ENCODE measurements at regions not wholly inside any gene's neighbourhood (a gene's known extent, or its start where the extent isn't known, plus 50 kb on each side); places are given as distances from the start of the nearest gene placed in this dataset.

DNA sequence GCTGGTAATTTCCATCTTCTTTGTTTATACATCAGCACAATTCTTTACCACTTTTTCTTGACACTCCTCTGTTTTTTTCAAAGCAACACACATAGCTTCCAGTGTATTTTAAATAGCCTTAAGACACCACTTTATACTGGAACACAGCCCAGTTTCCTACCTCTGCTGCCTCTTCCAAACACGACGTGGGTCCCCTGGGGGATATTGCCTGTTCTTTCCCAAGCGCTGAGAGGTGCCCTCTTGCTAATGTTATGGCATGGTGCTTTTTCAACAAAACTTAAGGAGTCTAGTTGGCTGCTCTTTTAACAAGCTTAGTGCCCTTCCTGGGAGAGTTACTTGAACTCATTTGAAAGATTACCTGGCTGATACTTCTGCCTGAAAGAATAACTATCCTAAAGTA lies 112.7 kb downstream of the OLFM4 start:
- no peaks in the 10 kb centered on the region for H3K36me3 ChIP-seq (ENCODE audit: control insufficient read depth, insufficient read depth, low read length)
- H3K4me3 ChIP-seq (ENCODE audit: low read depth, low read length): no peak overlapping the region
- no peak overlapping the region for H3K27ac ChIP-seq
- no peaks in the 10 kb centered on the region for H3K27me3 ChIP-seq (ENCODE audit: control insufficient read depth, insufficient read depth, low read length)
- no peaks in the 10 kb centered on the region for H3K4me1 ChIP-seq
- H2AFZ ChIP-seq: no peak overlapping the region
- TF ChIP-seq, protein P1, sequence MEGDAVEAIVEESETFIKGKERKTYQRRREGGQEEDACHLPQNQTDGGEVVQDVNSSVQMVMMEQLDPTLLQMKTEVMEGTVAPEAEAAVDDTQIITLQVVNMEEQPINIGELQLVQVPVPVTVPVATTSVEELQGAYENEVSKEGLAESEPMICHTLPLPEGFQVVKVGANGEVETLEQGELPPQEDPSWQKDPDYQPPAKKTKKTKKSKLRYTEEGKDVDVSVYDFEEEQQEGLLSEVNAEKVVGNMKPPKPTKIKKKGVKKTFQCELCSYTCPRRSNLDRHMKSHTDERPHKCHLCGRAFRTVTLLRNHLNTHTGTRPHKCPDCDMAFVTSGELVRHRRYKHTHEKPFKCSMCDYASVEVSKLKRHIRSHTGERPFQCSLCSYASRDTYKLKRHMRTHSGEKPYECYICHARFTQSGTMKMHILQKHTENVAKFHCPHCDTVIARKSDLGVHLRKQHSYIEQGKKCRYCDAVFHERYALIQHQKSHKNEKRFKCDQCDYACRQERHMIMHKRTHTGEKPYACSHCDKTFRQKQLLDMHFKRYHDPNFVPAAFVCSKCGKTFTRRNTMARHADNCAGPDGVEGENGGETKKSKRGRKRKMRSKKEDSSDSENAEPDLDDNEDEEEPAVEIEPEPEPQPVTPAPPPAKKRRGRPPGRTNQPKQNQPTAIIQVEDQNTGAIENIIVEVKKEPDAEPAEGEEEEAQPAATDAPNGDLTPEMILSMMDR (IDR thresholded peaks at IDR 0.05): no peak
- H3K9me3 ChIP-seq (ENCODE audit: control insufficient read depth, low read length): no peaks in the 10 kb centered on the region
- H3K79me2 ChIP-seq: no peaks in the 10 kb centered on the region
- no peak overlapping the region for H3K4me2 ChIP-seq (ENCODE audit: low read length)
- H3K9ac ChIP-seq: no peak overlapping the region

GRCh38 chr13:53142306-53142705 lies 113.7 kb downstream of the OLFM4 start:
- no peaks in the 10 kb centered on the region for H3K4me1 ChIP-seq
- no peak overlapping the region for H3K27ac ChIP-seq
- no peak overlapping the region for H3K9ac ChIP-seq
- no peaks in the 10 kb centered on the region for H3K9me3 ChIP-seq (ENCODE audit: control insufficient read depth, low read length)
- no peak overlapping the region for H2AFZ ChIP-seq
- H3K4me2 ChIP-seq (ENCODE audit: low read length): no peak overlapping the region
- TF ChIP-seq, protein P1 (IDR thresholded peaks at IDR 0.05): no peak
- no peaks in the 10 kb centered on the region for H3K79me2 ChIP-seq
- no peaks in the 10 kb centered on the region for H3K36me3 ChIP-seq (ENCODE audit: control insufficient read depth, insufficient read depth, low read length)
- H3K4me3 ChIP-seq (ENCODE audit: low read depth, low read length): no peak overlapping the region
- no peaks in the 10 kb centered on the region for H3K27me3 ChIP-seq (ENCODE audit: control insufficient read depth, insufficient read depth, low read length)

GRCh38 chr13:53143757-53144339 lies 115.2 kb downstream of the OLFM4 start:
- no peaks in the 10 kb centered on the region for H3K4me1 ChIP-seq
- H3K27ac ChIP-seq: no peak overlapping the region
- no peaks in the 10 kb centered on the region for H3K79me2 ChIP-seq
- H3K36me3 ChIP-seq (ENCODE audit: control insufficient read depth, insufficient read depth, low read length): no peaks in the 10 kb centered on the region
- H3K4me3 ChIP-seq (ENCODE audit: low read depth, low read length): no peak overlapping the region
- no peaks in the 10 kb centered on the region for H3K27me3 ChIP-seq (ENCODE audit: control insufficient read depth, insufficient read depth, low read length)
- TF ChIP-seq, protein P1 (IDR thresholded peaks at IDR 0.05): no peak
- no peaks in the 10 kb centered on the region for H3K9me3 ChIP-seq (ENCODE audit: control insufficient read depth, low read length)
- H3K4me2 ChIP-seq (ENCODE audit: low read length): no peak overlapping the region
- no peak overlapping the region for H2AFZ ChIP-seq
- H3K9ac ChIP-seq: no peak overlapping the region

DNA sequence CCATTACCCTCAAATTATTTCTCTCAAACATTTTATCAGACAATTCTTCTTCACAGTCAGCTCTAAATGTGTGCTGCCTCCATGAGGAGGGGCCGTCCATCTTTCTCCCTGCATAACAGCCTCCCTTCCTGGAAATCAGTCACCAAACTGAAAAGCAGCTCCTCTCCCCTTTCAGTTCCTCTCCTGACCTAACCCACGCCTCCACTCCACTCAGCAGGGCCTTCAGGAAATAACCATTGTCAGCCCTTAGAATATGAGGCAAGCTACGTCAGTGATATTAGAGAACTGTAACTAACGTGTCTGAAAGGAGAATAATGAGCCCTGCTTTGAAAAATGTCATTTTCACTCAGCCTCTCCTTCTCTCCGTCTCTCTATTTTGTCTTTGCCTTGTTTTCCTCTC lies 116.2 kb downstream of the OLFM4 start:
- TF ChIP-seq, protein P1 (IDR thresholded peaks at IDR 0.05): no peak

DNA sequence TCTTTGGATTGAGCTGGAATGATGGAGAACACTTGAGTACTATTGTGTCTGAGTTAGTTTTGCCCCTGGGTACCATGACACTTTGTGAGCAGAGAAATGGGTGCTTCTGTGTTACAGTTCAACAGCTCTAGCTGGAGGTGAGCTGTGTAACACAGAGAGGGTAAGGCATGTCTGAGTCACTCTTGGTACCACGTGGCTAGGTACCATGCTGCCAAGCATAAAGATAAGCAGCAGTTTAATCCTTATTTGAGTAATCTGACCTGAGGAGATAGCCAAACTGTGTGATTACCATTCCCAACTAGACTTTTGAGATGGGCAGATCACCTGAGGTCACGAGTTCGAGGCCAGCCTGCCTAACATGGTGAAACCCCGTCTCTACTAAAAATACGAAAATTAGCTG lies 122.0 kb downstream of the OLFM4 start:
- H2AFZ ChIP-seq: no peak overlapping the region
- no peaks in the 10 kb centered on the region for H3K27me3 ChIP-seq (ENCODE audit: control insufficient read depth, insufficient read depth, low read length)
- no peaks in the 10 kb centered on the region for H3K4me1 ChIP-seq
- no peak overlapping the region for H3K4me2 ChIP-seq (ENCODE audit: low read length)
- H3K9ac ChIP-seq: no peak overlapping the region
- TF ChIP-seq, protein P1 (IDR thresholded peaks at IDR 0.05): no peak
- H3K36me3 ChIP-seq (ENCODE audit: control insufficient read depth, insufficient read depth, low read length): no peaks in the 10 kb centered on the region
- H3K27ac ChIP-seq: no peak overlapping the region
- H3K4me3 ChIP-seq (ENCODE audit: low read depth, low read length): no peak overlapping the region
- no peaks in the 10 kb centered on the region for H3K9me3 ChIP-seq (ENCODE audit: control insufficient read depth, low read length)
- H3K79me2 ChIP-seq: no peaks in the 10 kb centered on the region

More for the DNA sequence above, 116.2 kb downstream of the OLFM4 start:
- no peak overlapping the region for H3K27ac ChIP-seq
- H3K4me2 ChIP-seq (ENCODE audit: low read length): no peak overlapping the region
- no peak overlapping the region for H3K9ac ChIP-seq
- H3K36me3 ChIP-seq (ENCODE audit: control insufficient read depth, insufficient read depth, low read length): no peaks in the 10 kb centered on the region
- no peaks in the 10 kb centered on the region for H3K9me3 ChIP-seq (ENCODE audit: control insufficient read depth, low read length)
- no peak overlapping the region for H2AFZ ChIP-seq
- no peak overlapping the region for H3K4me3 ChIP-seq (ENCODE audit: low read depth, low read length)
- H3K27me3 ChIP-seq (ENCODE audit: control insufficient read depth, insufficient read depth, low read length): no peaks in the 10 kb centered on the region
- no peaks in the 10 kb centered on the region for H3K4me1 ChIP-seq
- no peaks in the 10 kb centered on the region for H3K79me2 ChIP-seq
